CD4-positive, alpha-beta T cell treated with Interleukin-15 for 1 hour (primary cell): ENCODE measurements at regions not wholly inside any gene's neighbourhood (a gene's known extent, or its start where the extent isn't known, plus 50 kb on each side); places are given as distances from the start of the nearest gene placed in this dataset.

Experiments
- DNase-seq: peaks from one replicate; pipeline ENCODE4 v3.0.0-alpha.2; 2020

GRCh38 chr18:45384962-45385315 lies 230.3 kb upstream of the SLC14A2 start:
- DNase-seq: no peak

- DNase-seq: no peak
Observed at GRCh38 chr18:45386041-45386655, 229.1 kb upstream of the SLC14A2 start.

GRCh38 chr18:45387229-45387628 lies 228.0 kb upstream of the SLC14A2 start:
- DNase-seq: no peak

GRCh38 chr18:45398448-45398847 lies 216.8 kb upstream of the SLC14A2 start:
- DNase-seq: no peak

- no peak for DNase-seq
Observed at GRCh38 chr18:45399146-45399545, 216.1 kb upstream of the SLC14A2 start.

GRCh38 chr18:45399643-45400042 lies 215.6 kb upstream of the SLC14A2 start:
- DNase-seq: no peak

- DNase-seq: no peak
Observed at GRCh38 chr18:45402485-45403056, 212.7 kb upstream of the SLC14A2 start.

GRCh38 chr18:45403341-45404049 lies 211.8 kb upstream of the SLC14A2 start:
- DNase-seq: no peak

- no peak for DNase-seq
Observed at GRCh38 chr18:45408218-45408617, 207.1 kb upstream of the SLC14A2 start.

- DNase-seq: no peak
Observed at GRCh38 chr18:45409971-45410370, 205.3 kb upstream of the SLC14A2 start.

- no peak for DNase-seq
Observed at GRCh38 chr18:45412577-45412976, 202.7 kb upstream of the SLC14A2 start.

- no peak for DNase-seq
Observed at GRCh38 chr18:45413180-45413836, 202.0 kb upstream of the SLC14A2 start.

- DNase-seq: no peak
Observed at GRCh38 chr18:45415614-45416013, 199.7 kb upstream of the SLC14A2 start.

GRCh38 chr18:45416168-45416567 lies 199.1 kb upstream of the SLC14A2 start:
- DNase-seq: no peak

GRCh38 chr18:45417392-45417791 lies 197.9 kb upstream of the SLC14A2 start:
- DNase-seq: no peak

GRCh38 chr18:45423659-45424058 lies 191.6 kb upstream of the SLC14A2 start:
- no peak for DNase-seq

- DNase-seq: no peak
Observed at GRCh38 chr18:45430041-45430440, 185.2 kb upstream of the SLC14A2 start.

- DNase-seq: no peak
Observed at GRCh38 chr18:45435810-45436209, 179.5 kb upstream of the SLC14A2 start.

GRCh38 chr18:45437366-45437765 lies 177.9 kb upstream of the SLC14A2 start:
- no peak for DNase-seq

- no peak for DNase-seq
Observed at GRCh38 chr18:45439851-45440645, 175.2 kb upstream of the SLC14A2 start.

GRCh38 chr18:45441110-45441847 lies 174.0 kb upstream of the SLC14A2 start:
- no peak for DNase-seq

GRCh38 chr18:45444040-45444439 lies 171.2 kb upstream of the SLC14A2 start:
- no peak for DNase-seq
